IPS-18a (cell line): ENCODE measurements at regions not wholly inside any gene's neighbourhood (a gene's known extent, or its start where the extent isn't known, plus 50 kb on each side); places are given as distances from the start of the nearest gene placed in this dataset.
"Not testable (repeated sequence)": the region's sequence is repeated elsewhere in the genome, so short reads cannot be mapped to it uniquely, and the experiment has no call there.

Source experiments
- H3K27ac ChIP-seq: one replicate; pipeline ENCODE4 v1.5.1; 2013; ENCODE audit warnings: low read length
- H3K27me3 ChIP-seq: one replicate; pipeline ENCODE4 v1.6.1; 2013; ENCODE audit warnings: mild to moderate bottlenecking, low read length; ENCODE audit not compliant: control insufficient read depth, insufficient read depth
- H3K36me3 ChIP-seq: one replicate; pipeline ENCODE4 v1.6.1; 2013; ENCODE audit warnings: low read depth, low read length; ENCODE audit not compliant: control insufficient read depth
- H3K4me1 ChIP-seq: one replicate; pipeline ENCODE4 v1.6.1; 2013; ENCODE audit warnings: low read depth, low read length; ENCODE audit not compliant: control insufficient read depth
- H3K4me3 ChIP-seq: one replicate; pipeline ENCODE4 v1.5.1; 2013; ENCODE audit warnings: low read length
- H3K9ac ChIP-seq: one replicate; pipeline ENCODE4 v1.6.1; 2013; ENCODE audit warnings: mild to moderate bottlenecking, low read length, moderate library complexity
- H3K9me3 ChIP-seq: one replicate; pipeline ENCODE4 v1.6.1; 2013; ENCODE audit warnings: low read depth, low read length; ENCODE audit not compliant: control insufficient read depth

DNA sequence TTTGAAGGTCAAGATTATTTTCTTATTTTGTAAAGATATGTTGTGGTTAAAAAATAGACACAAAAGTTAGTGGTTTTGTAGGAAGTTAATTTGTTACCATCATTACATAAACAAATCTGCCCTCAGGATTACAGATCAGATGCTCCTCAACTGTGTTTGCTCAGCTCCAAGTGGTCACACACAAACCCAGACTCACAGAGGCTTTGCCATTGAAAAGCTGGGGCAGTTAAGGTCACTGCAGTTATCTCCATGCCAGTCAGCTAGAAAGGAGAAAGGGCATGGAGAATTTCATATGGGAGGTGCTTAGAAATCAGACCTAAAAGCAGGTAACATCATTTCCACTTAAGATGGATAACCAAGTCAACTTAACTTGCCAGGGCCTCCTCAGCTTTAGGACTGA is 825.7 kb upstream of the GBE1 start:
- Histone ChIP-seq H3K4me1 (no peaks in the 10 kb centered on the region), H3K9me3 (no peaks in the 10 kb centered on the region), H3K27me3 (no peaks in the 10 kb centered on the region), H3K4me3 (no peak overlapping the region), H3K9ac (no peak overlapping the region), H3K27ac (no peak overlapping the region), H3K36me3 (no peaks in the 10 kb centered on the region)

GRCh38 chr3:82586414-82586813 is 825.0 kb upstream of the GBE1 start:
- Histone ChIP-seq H3K9me3 (no peaks in the 10 kb centered on the region), H3K4me3 (no peak overlapping the region), H3K27me3 (no peaks in the 10 kb centered on the region), H3K27ac (no peak overlapping the region), H3K9ac (no peak overlapping the region), H3K36me3 (no peaks in the 10 kb centered on the region), H3K4me1 (no peaks in the 10 kb centered on the region)

DNA sequence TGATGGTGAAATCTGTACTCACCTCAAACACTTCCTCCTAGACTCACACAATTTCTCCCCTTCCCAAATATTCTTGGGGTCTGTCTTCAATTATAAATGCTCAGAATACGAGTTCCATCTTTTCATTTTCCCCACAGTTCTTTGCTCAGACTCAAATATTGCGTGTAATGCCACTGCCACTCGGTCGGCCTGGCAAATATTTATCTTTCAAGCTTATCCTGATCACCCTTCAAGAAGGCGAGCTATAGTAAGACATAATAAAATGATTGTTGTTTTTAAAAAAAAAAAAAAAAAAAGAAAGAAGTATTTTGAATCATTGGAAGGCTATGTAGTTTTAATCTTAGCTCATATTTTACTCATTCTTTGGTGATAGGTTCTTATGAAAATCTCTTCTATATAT is 824.6 kb upstream of the GBE1 start:
- not testable (repeated sequence) for H3K4me3 ChIP-seq, H3K9me3 ChIP-seq, H3K27me3 ChIP-seq, H3K9ac ChIP-seq, H3K4me1 ChIP-seq, H3K27ac ChIP-seq, H3K36me3 ChIP-seq

- H3K27ac ChIP-seq: not testable (repeated sequence)
Measured at GRCh38 chr3:82585591-82585990, 824.1 kb upstream of the GBE1 start.

DNA sequence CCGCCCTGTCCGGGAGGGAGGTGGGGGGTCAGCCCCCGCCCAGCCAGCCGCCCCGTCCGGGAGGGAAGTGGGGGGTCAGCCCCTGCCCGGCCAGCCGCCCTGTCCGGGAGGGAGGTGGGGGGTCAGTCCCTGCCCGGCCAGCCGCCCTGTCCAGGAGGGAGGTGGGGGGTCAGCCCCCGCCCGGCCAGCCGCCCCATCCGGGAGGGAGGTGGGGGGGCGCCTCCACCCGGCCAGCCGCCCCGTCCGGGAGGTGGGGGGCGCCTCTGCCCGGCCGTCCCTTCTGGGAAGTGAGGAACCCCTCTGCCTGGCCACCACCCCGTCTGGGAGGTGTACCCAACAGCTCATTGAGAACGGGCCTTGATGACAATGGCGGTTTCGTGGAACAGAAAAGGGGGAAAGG is 823.4 kb upstream of the GBE1 start:
- not testable (repeated sequence) for H3K9ac ChIP-seq, H3K36me3 ChIP-seq, H3K27ac ChIP-seq, H3K9me3 ChIP-seq, H3K4me3 ChIP-seq, H3K4me1 ChIP-seq, H3K27me3 ChIP-seq

More at GRCh38 chr3:82585591-82585990, 824.1 kb upstream of the GBE1 start:
- H3K9ac ChIP-seq, H3K36me3 ChIP-seq, H3K4me1 ChIP-seq, H3K4me3 ChIP-seq, H3K27me3 ChIP-seq, H3K9me3 ChIP-seq: not testable (repeated sequence)

- H3K9me3 ChIP-seq, H3K4me3 ChIP-seq, H3K4me1 ChIP-seq, H3K36me3 ChIP-seq, H3K27ac ChIP-seq, H3K27me3 ChIP-seq, H3K9ac ChIP-seq: not testable (repeated sequence)
Measured at GRCh38 chr3:82584415-82584814, 823.0 kb upstream of the GBE1 start.

DNA sequence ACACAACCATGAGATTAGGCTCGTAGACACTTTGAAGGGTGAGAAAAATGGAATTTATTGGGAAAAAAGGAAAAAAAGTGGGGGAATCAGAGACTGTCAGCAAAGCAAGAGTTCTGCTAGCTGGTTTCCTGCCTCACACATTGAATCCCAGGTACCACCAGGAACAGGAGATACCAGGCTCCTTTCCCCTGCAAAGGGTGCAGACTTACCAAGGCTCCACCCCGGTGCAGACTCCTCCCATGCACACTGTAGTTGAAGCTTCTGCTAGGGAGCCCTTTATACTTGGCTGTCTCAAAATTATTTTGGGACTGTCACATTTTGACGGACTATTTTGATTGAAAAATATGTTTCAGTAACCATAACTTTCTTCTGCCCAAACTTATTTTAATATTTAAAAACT is 819.9 kb upstream of the GBE1 start:
- Histone ChIP-seq H3K9ac (no peak overlapping the region), H3K9me3 (no peaks in the 10 kb centered on the region), H3K4me1 (no peaks in the 10 kb centered on the region), H3K27ac (no peak overlapping the region), H3K27me3 (no peaks in the 10 kb centered on the region), H3K36me3 (no peaks in the 10 kb centered on the region), H3K4me3 (no peak overlapping the region)

- Histone ChIP-seq H3K9me3 (no peaks in the 10 kb centered on the region), H3K27ac (no peak overlapping the region), H3K9ac (no peak overlapping the region), H3K27me3 (no peaks in the 10 kb centered on the region), H3K4me3 (no peak overlapping the region), H3K36me3 (no peaks in the 10 kb centered on the region), H3K4me1 (no peaks in the 10 kb centered on the region)
Measured at GRCh38 chr3:82572721-82573120, 811.3 kb upstream of the GBE1 start.

DNA sequence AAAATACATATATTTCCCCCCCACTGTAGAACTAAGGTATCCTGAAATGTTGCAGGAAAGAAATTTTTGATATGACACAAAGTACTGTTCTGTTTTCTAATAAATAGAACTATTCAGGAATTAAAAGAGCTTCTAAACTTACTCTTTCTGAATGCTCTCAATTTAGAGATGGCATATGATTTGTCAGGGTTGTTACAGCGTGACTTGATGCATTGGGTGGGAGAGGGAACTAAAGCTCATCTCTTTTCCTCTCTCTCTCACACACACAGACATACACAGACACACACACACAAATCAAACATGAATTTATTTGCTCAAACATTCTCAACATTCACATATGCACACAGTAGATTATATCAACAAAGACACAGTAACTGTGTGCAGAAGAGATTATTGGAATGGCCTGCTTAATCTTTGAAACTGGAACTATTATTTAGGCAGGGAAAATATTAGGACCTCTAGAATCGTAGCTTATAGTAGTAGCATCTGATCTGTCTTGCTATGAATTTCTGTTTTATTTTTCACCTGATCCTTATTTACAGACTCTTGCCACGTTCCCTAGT is 807.4 kb upstream of the GBE1 start:
- H3K4me1 ChIP-seq: no peaks in the 10 kb centered on the region
- no peaks in the 10 kb centered on the region for H3K27me3 ChIP-seq
- no peaks in the 10 kb centered on the region for H3K9me3 ChIP-seq
- H3K27ac ChIP-seq: no peak overlapping the region
- no peak overlapping the region for H3K9ac ChIP-seq
- no peaks in the 10 kb centered on the region for H3K36me3 ChIP-seq
- H3K4me3 ChIP-seq: no peak overlapping the region

DNA sequence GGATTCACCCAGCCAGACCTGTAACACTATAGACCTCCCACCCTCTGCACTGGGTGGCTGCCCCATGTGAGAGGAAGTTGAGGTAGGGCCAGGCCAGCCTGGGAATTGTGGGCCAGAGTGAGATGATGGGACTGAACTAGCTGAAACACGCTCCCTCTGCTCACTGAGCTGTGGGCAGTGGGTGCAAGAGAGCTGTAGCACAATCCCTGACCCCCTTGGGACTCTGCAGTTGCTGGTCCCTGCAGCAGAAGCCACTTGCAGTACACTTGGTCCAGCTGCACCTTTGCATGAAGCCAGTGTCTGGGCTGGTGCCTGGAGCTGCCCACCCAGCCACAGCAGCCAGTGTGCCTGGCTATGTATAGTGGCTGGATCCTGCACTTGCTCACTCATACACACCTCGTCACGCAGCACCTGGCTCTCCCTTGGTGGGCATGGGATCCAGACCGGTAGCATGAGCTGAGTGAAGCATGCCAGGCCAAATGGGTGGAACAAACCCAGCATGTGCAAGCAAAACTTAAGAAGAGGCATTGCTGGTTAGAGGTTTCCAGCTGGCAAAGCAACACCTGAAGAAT is 805.7 kb upstream of the GBE1 start:
- Histone ChIP-seq H3K36me3 (no peaks in the 10 kb centered on the region), H3K9ac (no peak overlapping the region), H3K9me3 (no peaks in the 10 kb centered on the region), H3K27me3 (no peaks in the 10 kb centered on the region), H3K4me3 (no peak overlapping the region), H3K27ac (no peak overlapping the region), H3K4me1 (no peaks in the 10 kb centered on the region)

DNA sequence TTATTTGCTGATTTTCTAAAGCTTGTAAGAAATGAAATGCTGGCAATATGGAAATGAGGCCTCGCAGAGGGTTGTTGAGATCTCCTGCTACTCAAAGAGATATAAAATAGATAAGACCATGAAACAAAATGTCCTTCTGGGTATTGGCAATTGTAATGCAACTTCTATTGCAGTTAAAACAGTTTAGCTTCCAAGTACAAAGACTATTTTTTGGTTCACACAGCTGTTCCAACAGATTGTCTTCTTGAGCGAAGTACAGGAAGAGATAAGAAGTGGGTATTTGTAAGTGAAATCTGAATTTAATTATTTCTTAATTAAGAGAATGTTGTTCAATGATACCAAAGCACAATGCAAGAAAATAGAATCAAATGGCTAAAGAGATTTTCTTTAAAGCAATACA is 801.5 kb upstream of the GBE1 start:
- Histone ChIP-seq H3K9ac (no peak overlapping the region), H3K27ac (no peak overlapping the region), H3K9me3 (no peaks in the 10 kb centered on the region), H3K4me1 (peaks cover 8% of the 10 kb centered on the region), H3K4me3 (no peak overlapping the region), H3K27me3 (no peaks in the 10 kb centered on the region), H3K36me3 (no peaks in the 10 kb centered on the region)

DNA sequence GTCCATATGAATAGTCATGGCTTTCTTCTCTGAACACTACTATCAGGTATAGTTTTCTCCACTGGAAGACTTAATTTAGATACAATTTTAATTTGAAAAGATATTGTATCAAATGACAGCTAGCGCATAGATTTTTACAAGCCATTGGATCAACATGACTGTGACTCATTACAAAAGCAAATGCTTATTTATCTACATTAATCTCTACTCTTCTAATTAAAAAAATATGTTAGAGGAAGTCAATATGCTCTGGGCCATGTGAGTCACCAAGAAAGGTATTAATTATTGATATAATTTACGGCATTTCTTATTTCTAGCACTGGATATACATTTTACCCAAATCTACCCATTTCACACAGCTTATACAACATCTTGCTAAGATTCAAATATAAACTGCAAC is 800.3 kb upstream of the GBE1 start:
- no peak overlapping the region for H3K27ac ChIP-seq
- peaks cover 8% of the 10 kb centered on the region for H3K4me1 ChIP-seq
- H3K36me3 ChIP-seq: no peaks in the 10 kb centered on the region
- H3K9ac ChIP-seq: no peak overlapping the region
- H3K9me3 ChIP-seq: no peaks in the 10 kb centered on the region
- H3K27me3 ChIP-seq: no peaks in the 10 kb centered on the region
- H3K4me3 ChIP-seq: no peak overlapping the region
